Fibroblast of villous mesenchyme (primary cell): ENCODE measurements at regions not wholly inside any gene's neighbourhood (a gene's known extent, or its start where the extent isn't known, plus 50 kb on each side); places are given as distances from the start of the nearest gene placed in this dataset.
A peak's percentile ranks its signal among the peaks of the same experiment; 100 is the strongest.

Experiments
- DNase-seq: peaks from one replicate; pipeline ENCODE4 v3.0.0-alpha.2; 2010; ENCODE audit warnings: low read depth
- H3K4me3 ChIP-seq: 2 replicates; pipeline ENCODE4 v1.5.1; 2011; ENCODE audit warnings: low read depth, mild to moderate bottlenecking, low read length
- TF ChIP-seq, protein P1 (sequence below): IDR thresholded peaks from 2 replicates; pipeline ENCODE4 v1.5.1; 2012; ENCODE audit warnings: low read depth, mild to moderate bottlenecking, low read length; ENCODE audit not compliant: insufficient read depth

DNA sequence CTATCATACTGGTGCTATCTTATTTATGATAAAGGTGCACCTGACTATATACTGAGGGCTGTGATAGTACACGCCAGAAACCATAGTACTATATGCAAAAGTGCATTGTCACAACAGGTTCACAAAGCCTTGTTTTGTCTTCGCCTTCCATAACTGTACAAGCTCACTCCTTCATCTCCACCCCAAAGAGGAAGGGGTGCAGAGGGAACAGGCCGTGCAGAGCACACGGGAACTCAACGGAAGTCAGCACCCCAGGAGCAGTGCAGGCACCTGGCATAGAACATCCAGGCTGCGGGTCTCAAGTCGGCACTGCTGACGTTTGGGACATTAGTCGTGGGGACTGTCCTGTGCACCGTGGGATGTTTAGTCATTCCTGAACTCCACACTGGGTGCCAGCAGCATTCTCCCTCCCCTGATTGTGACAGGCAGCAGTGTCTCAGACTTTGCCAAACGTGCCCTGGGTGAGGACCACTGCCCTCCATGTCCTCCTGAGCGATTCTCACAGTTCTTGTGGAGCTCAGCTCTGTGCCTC, 99.7 kb downstream of the PXDC1 start:
- no peak for DNase-seq
- H3K4me3 ChIP-seq = no peak overlapping the region
- TF ChIP-seq, protein P1, sequence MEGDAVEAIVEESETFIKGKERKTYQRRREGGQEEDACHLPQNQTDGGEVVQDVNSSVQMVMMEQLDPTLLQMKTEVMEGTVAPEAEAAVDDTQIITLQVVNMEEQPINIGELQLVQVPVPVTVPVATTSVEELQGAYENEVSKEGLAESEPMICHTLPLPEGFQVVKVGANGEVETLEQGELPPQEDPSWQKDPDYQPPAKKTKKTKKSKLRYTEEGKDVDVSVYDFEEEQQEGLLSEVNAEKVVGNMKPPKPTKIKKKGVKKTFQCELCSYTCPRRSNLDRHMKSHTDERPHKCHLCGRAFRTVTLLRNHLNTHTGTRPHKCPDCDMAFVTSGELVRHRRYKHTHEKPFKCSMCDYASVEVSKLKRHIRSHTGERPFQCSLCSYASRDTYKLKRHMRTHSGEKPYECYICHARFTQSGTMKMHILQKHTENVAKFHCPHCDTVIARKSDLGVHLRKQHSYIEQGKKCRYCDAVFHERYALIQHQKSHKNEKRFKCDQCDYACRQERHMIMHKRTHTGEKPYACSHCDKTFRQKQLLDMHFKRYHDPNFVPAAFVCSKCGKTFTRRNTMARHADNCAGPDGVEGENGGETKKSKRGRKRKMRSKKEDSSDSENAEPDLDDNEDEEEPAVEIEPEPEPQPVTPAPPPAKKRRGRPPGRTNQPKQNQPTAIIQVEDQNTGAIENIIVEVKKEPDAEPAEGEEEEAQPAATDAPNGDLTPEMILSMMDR = no peak

DNA sequence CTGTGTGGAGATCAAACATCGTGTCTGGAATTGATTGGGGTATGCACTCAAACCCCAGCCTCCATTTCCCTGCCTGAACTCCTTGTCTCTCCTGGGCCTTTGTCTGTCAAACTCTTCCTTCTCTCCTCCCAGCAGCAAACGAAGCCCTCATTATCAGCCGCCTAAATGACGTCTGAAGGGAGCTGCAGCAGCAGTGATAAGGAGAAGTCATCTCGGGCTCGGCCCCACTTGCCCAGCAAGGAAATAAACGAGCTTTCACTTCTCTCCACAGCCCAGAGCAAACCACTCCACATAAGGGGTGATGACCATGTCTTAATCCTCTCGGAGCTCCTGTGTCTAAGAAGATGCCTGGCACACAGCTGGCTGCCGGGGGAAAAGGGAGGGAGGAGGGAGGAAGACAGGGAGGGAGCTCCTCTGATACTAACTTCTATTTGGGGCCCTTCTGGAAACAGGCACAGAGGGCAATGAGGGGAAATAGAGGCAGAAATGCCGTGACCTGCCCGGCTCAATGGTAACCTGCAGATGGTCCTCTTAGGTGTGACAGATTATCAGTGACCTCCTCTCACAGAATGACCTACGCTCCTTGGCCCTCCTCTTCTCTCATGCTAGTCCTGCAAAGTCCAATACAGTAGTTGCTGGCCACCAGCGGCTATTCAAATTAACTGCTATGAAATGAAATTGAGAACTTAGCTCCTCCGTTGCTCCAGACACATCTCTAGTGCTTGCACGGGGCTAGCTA, 100.4 kb downstream of the PXDC1 start:
- H3K4me3 ChIP-seq = no peak overlapping the region
- DNase-seq = peak; percentile 9
- TF ChIP-seq, protein P1 = no peak

DNA sequence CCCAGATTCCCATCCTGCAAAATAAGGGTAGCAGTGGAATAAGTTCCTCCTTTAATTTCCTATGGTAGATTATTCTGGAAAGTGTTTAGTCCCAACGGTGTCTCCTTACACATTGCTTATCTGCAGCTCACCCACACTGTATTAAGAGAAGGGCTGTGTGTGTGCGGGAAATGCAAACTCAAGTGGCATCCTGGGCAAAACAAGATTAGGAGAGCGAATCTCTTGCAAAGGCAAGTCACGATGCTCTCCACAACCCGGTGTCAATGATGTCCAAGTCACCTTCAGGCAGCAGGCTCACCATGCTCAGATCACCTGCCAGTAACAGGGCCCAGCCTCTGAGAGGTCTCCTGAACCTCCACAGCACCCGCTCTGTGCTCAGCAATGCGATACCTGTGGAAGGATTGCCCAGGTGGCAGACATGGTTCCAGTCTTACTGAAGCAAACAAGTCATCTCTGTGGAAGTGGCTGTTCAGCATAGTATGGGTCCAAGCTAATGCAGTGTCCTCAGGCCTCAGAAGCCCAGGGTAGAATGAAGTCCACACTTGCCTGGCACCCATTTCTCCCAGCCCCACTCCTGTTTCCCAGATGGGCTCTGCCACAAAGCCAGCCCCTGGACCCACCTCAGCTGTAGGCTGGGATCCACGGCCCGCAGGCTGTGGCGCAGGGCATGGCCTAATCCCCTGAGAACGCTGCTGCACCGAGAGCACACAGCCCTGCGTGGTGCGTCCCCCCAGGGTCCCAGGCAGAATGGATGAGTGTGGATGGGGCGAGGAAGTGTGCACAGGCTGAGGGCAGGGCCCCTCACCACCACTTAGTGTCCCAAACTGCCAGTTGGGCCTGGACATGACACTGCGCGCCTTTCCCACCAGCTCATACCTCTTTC, 101.2 kb downstream of the PXDC1 start:
- no peak overlapping the region for H3K4me3 ChIP-seq
- DNase-seq = no peak
- TF ChIP-seq, protein P1 = no peak

DNA sequence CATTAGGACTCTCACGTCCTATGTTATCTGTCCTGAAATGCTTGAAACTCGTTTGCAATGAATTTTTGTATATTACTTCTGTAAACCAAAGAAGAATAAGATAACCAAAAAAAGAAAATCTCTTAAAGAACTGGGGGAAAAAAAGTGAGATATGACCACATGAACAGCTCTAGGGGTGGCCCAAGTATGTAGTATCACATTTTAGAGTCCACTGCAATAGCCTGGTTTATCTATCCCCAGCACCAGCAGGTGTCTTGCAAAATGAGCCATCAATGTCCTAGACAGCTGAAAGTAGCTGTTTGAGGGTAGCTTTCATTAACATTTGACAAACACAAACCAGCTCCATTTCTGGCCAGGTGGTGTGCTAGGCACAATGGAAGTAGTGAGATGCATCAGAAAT, 102.8 kb downstream of the PXDC1 start:
- TF ChIP-seq, protein P1 = no peak
- H3K4me3 ChIP-seq = no peak overlapping the region

DNA sequence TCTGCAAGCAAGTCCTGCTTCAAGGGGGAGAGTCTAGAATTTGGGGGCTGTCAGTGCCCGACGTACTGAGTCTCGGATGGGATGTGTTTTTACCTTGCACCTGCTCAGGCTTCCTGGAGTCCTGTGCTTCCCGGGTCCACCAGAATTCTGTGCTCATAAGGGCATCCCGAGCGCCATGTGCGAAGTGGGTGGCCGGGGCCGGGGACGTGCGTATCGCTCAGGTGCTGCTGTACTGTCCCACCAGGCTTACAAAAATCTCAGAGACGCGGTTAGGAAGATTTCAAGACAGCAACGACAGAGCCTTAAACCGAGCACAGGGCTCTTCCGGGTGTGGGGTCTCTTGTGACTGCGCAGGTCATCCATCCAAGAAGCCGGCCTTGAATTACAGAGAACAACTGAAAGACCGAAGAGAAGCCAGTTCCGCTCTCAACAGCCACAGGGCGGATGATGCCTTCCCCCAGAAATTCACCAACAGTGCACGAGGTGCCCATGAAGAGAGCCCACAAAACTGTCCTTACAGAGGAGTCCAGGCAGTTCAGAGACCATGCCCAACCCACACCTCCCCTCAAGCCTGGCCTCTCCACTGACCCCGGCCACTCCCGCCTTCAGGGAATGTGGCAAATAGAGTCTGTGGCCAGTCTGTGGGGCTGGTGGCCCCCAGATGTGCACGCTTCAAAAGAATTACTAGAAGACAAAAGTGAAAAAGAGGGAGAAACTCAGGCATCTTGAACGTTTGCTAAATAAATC, 104.7 kb downstream of the PXDC1 start:
- DNase-seq = no peak
- TF ChIP-seq, protein P1 = no peak

More for the DNA sequence above, 102.8 kb downstream of the PXDC1 start:
- no peak for DNase-seq

DNA sequence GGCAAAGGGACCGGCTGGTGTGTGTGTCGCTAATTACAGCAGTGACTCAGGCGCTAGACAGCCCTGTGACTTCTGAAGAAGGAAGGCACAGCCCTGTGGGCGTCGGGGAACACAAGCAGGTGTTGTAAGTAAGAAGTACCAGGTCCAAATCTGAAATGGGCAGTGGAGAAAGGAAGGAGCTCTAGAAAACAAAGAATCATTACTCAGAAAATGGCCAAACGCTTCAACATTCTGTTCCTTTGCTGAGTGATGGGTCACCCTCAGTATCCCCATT, 106.8 kb downstream of the PXDC1 start:
- DNase-seq = no peak
- TF ChIP-seq, protein P1 = no peak
- no peak overlapping the region for H3K4me3 ChIP-seq

More for the DNA sequence above, 104.7 kb downstream of the PXDC1 start:
- H3K4me3 ChIP-seq = no peak overlapping the region
